ENCODE measurements at regions not wholly inside any gene's neighbourhood (a gene's known extent, or its start where the extent isn't known, plus 50 kb on each side); places are given as distances from the start of the nearest gene placed in this dataset.

DNA sequence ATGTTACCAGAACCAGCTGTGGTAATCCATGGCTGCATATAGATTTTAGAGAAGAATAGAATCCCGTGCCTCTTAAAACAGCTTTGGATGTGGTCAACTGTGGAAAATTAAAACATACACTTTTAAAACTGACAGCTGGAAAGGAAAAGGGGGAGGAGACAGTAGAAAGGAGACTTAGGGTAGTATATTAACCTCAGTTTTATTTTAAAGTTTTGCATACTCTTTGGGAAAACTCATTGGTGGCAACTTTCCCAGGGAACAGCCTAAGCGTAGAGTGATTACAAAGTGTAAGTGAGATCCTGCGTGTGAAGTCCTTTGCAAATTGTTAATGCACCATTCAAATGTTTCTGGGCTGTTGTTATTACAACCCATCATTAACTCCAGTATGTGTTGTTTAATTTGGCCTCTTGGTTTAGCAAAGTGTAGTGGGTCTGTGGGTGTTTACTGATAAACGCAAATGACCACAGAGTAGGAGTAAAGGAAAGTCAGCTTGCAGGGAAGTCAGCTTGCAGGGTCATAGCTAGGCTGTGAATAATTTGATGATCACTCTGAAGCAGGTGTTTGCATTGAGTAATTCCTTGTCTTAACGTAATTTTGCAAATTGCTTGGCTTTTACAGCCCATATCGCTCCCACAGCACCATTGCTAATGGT is 88.0 kb upstream of the DBX1 start:
- no peak for TF ChIP-seq CTCF (IDR thresholded peaks at IDR 0.05)
- FAIRE-seq (no peak), ATAC-seq (no peak), DNase-seq (no peak)
- WGBS, 2 donors: 66 to 68% methylated on average over 6 of the region's 6 CpGs
- H3K27ac ChIP-seq: no peak overlapping the region
- H3K4me1 ChIP-seq: peaks cover 0 to 7% (median 5%) of the 10 kb centered on the region in 3 donors
- no peaks in the 10 kb centered on the region for H3K9me3 ChIP-seq
- no peak overlapping the region for H3K4me3 ChIP-seq
- no peaks in the 10 kb centered on the region for H3K36me3 ChIP-seq
- intact Hi-C loops (cut with DNase I): no loop called here
- H3K27me3 ChIP-seq: no peaks in the 10 kb centered on the region

- peaks cover 0 to 7% (median 5%) of the 10 kb centered on the region in 3 donors for H3K4me1 ChIP-seq
- H3K27me3 ChIP-seq: no peaks in the 10 kb centered on the region
- H3K27ac ChIP-seq: no peak overlapping the region
- H3K9me3 ChIP-seq: no peaks in the 10 kb centered on the region
- no peak for TF ChIP-seq CTCF (IDR thresholded peaks at IDR 0.05)
- H3K4me3 ChIP-seq: no peak overlapping the region
- intact Hi-C loops (cut with DNase I): no loop called here
- DNase-seq: no peak
- FAIRE-seq: no peak
- no peak for ATAC-seq
- WGBS, 2 donors: 74 to 77% methylated on average over 9 of the region's 9 CpGs
- no peaks in the 10 kb centered on the region for H3K36me3 ChIP-seq
Measured at GRCh38 chr11:20247591-20248007, 87.3 kb upstream of the DBX1 start.

- no peaks in the 10 kb centered on the region for H3K4me1 ChIP-seq
- H3K9me3 ChIP-seq: no peaks in the 10 kb centered on the region
- H3K27ac ChIP-seq: no peak overlapping the region
- intact Hi-C loops (cut with DNase I): no loop called here
- no peak for TF ChIP-seq CTCF (IDR thresholded peaks at IDR 0.05)
- WGBS, 2 donors: 73 to 78% methylated on average over 3 of the region's 3 CpGs
- FAIRE-seq: no peak
- H3K27me3 ChIP-seq: no peaks in the 10 kb centered on the region
- no peaks in the 10 kb centered on the region for H3K36me3 ChIP-seq
- H3K4me3 ChIP-seq: no peak overlapping the region
- DNase-seq: no peak
- no peak for ATAC-seq
Measured at GRCh38 chr11:20243974-20244373, 83.7 kb upstream of the DBX1 start.

GRCh38 chr11:20238712-20239111 is 78.4 kb upstream of the DBX1 start:
- intact Hi-C loops (cut with DNase I): no loop called here
- no peaks in the 10 kb centered on the region for H3K4me1 ChIP-seq
- DNase-seq (peak in 5 of 6 donors; percentile 6 to 36 (median 25)), ATAC-seq (peak in 3 of 4 donors; percentile 63 to 78 (median 76)), FAIRE-seq (no peak)
- no peak overlapping the region for H3K27ac ChIP-seq
- no peaks in the 10 kb centered on the region for H3K9me3 ChIP-seq
- no peak for TF ChIP-seq CTCF (IDR thresholded peaks at IDR 0.05)
- no peak overlapping the region for H3K4me3 ChIP-seq
- 0 to 32% methylated on average over 2 of the region's 2 CpGs for WGBS, 2 donors
- no peaks in the 10 kb centered on the region for H3K27me3 ChIP-seq
- no peaks in the 10 kb centered on the region for H3K36me3 ChIP-seq

DNA sequence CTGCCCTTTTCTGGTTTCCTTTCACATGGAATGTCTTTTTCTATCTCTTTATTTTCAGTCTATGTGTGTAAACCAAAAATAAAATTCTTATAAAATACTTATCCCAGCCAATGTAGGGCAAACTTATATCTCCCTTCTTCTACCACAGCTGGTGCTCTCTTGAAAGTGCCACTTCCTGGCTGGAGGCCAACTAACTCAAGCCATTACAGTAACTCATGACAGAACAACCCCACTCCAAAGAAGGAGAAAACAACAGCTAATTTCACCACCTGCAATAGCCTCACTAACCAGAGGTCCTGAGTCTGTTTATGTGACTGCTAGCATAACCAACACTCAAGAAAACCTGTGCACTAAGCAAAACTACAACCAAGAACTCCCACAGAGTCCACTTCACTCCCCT is 74.9 kb upstream of the DBX1 start:
- Histone ChIP-seq H3K27ac (no peak overlapping the region), H3K27me3 (no peaks in the 10 kb centered on the region), H3K9me3 (no peaks in the 10 kb centered on the region), H3K4me3 (no peak overlapping the region), H3K4me1 (no peaks in the 10 kb centered on the region), H3K36me3 (no peaks in the 10 kb centered on the region)
- ATAC-seq: no peak
- intact Hi-C loops (cut with DNase I): no loop called here
- no peak for FAIRE-seq
- no peak for DNase-seq
- no peak for TF ChIP-seq CTCF (IDR thresholded peaks at IDR 0.05)

Measured in pancreas (tissue), 10 donors.